DMS153 treated with DMSO at 0.1 percent for 48 hours (cell line): ENCODE measurements at regions not wholly inside any gene's neighbourhood (a gene's known extent, or its start where the extent isn't known, plus 50 kb on each side); places are given as distances from the start of the nearest gene placed in this dataset.
"Not testable (repeated sequence)": the region's sequence is repeated elsewhere in the genome, so short reads cannot be mapped to it uniquely, and the experiment has no call there.

Experiments
- DNase-seq: peaks from one replicate; lab custom pipeline; 2025; ENCODE audit not compliant: unreplicated experiment; lab: John Stamatoyannopoulos, UW

DNA sequence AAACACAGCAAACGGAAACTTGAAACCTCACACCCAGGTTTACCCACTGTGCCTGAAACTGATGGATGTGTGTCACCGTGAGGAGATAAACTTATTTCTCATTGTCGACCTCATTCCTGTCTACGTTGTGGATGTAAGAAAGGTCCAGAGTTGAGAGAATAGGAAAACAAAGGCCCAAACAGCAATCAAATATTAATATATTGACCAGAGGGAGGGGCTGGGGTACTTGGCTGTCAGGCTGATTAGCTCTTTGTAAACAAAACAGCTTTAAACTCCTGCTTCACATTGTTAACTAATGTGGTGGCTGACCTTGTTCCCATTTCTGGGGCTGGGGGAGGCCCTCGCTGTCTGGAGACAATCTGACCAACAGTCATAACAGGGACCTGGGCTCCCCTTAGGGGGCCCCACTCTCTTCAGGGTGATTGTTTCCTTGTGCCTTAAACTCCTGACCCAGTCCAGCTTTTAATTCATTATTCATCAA, 937.6 kb downstream of the MCTP2 start:
- DNase-seq, result no peak

DNA sequence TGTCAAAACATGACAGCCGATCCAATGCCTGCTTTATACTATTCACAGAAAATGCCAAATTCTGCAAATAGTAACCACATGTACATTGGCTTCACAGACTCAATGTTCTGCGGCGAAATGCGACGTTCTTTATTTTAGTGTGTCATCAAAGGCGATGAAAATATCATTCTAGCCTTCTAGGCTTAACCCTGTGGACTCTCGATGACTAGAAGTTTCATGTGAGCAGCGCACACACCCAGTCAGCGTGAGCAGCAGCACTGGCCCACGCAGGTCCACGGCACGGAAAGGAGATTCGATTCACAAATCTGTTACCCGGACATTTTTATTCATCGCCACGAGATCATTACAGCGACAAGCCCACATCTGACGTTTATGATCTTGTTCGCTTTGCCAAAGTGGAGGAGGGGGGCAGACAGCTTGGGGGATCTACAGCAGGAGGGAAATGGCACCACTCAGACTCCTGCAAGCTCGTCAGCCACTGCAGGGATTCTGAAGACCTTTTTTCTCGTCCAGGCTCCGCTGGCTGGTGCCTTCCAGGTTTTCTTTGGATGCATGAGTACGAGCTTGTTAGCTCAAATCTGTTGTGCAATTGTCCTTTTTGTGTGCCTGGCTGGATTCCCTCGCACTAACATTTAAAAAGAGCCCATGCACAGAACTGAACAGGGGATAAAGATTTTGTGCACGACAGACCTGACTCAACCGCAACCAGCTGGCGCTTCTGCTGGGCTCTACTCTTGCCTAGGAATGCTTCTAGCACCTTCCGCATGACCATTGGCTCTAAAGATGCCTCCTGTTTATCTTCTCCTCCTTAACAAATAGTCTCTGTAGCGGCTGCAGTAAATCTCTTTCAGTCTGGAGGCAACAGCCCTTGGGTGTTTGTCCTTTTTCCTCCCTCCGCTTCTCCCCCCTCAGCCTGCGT, 938.4 kb downstream of the MCTP2 start:
- DNase-seq, result no peak

DNA sequence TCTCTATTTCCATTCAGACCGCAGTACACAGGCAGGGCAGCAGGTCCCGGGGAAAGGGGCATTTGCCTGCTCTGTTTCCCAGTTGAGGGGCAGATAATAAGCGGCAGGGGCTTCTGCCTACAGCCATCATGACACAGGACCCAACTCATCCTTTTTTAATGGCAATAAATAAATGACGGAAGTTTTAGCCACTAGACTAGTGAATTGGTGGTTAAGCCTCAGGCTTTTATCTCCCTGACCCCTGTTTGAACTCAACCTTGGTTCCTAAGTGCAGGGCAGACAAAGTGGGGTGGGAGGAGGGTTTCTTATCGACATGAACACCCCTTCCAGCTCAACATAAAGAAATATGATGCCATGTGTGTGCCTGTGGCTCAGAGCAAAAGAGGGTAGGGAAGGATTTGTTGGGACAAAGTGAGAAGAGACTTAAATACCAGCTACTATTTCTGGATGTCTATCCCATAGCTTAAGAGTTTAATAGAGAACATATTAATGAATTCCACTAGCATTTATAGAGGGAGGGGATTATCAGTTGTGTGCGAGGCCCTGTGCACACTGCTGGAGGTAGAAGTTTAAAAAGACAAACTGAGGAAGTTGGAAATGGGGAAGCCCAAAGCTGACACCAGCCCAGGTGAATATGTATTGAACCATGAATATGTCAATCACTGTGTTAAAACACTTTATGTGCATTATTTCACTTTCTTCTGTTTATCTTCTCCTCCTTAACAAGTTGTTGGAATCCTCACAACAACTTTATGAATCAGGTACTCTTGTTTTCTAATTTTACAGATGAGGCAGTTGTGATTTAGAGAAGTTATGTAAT, 939.4 kb downstream of the MCTP2 start:
- DNase-seq, result no peak

DNA sequence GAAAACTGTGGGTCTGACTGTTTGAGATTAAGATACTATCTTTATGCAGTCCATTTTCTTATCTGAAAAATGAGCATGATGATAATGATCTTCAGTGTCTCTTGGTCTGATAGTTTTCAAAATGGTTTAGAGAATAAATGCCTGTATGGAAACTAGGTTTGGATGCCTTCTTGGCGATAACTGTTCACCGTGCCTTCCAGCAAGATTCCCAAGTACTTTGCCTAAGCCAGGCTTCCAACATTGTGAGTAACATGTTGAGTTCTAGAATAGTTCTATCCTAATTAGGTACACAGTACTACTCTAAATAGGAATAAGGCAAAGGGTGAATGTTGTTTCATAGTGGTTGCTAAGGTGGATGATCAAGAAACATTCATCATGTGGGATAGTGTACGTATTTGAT, 940.2 kb downstream of the MCTP2 start:
- no peak for DNase-seq

DNA sequence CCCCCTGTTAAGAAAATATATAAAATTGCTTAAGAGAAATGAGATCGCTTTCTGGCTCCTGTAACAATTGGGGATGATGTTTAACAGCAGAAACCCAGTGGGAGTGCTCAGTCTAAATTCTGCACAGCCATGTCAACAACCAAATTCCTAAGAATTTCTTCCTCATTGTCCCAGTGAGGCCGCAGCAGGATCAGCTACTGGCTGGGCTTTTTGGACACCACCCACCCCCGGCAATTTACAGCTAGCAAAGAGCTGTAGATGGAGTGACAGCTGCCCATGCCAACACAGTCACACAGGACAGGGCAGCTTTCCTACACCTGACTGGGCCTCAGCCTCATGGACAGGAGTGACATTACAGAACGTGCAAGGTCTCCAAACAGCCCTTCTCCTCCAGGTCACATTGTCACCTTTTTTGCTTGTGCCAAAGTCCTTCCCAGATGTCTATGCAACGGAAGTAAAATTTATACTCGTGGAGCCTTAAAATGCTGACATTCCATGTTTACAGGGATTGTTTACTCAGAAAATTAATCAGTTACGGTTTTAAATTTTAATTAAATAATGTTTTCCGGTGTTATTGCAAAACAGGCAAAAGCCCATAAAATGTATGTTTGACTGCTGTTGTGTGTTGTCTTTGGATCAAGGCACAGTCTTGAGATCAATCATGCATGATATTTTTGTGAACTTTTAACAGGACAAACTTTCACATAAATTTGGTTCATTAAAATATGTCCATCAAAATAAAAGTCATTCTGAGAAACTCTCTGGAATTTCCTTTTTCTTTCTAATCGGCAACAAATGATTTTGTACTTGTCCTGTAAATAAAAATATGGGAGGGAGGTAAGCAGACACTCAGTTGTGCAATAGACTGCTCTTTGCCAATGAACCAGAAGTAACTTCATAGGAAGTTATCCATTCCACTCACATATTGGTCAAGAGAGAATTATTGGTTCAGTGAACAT, 943.2 kb downstream of the MCTP2 start:
- no peak for DNase-seq

DNA sequence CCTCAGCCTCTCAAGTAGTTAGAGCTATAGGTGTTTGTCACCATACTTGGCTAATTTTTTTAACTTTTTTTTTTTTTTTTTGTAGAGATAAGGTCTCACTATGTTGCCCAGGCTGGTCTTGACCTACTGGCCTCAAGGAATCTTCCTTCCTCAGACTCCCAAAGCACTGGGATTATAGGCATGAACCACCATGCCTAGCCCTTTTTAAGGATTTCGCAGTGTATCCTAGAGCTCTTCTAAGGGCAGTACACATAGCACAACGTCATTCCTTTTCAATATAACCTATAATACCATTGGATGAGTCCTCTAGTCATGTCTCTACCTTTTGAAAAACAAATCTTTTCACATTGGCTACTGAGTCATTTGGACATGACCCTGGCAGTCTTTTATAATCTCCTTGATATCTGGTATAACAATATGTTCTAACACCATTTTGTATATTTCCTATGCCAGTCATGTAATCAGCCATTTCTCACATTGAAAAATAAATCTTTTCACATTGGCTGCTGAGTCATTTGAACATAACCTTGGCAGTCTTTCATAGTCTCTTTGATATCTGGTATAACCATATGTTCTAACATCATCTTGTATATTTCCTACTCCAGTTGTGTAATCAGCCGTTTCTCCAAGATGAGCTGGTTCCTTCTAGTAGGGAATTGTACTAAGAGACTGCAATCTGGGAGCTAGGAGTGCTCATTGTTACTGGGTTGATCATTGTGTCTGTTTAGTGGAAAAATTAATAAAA, 944.7 kb downstream of the MCTP2 start:
- DNase-seq, result no peak

DNA sequence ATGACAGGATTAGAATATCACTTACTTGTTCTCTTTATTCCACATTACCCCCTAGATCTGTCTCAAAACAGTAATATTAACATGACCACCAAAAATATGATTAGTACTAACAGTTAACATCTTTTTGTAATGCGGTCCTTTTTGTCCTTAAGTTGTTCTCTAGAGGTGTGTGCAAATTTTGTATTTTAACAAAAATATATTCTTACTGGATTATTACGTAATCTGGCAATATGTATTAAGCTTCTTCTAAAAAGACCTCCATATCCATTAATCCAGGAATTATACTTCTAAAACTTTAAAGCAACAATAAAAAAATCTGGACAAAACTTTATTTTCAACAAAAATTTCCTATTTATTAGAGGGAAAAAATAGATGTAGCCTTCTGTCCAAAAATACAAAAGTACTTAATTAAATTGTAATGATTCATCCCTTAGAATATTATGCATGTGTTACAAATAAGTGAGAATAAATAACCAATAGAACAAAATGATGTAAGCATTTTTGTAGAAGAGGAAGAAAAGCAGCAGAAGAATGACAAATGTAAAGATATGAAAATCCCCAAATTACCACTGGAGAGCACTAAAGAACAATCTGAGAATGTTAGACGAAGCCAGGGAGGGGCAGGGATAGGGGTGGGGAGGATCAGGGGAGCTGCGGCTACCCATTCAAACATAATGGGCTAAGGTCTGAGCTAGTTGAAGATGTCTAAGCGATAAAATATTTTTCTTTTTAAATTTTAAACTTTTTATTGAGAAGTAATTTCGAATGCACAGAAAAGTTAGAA, 945.6 kb downstream of the MCTP2 start:
- DNase-seq, result no peak

DNA sequence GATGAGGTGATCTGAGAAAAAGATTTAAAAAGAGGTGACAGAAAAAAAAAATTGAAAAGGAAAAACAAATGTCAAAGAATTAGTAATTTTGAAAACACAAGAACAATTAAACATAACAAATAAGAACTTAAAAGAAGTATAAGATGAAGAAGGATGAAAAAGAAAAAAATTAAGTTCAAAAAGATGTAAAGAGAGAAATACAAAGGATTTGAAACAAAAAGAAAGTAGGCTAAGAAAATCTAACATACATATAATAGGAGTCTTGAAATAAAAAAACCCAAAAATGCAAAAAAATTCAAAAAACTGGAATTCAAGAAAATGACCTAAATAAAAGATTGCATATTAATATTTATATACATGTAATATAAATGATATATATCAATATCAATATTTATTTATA, 949.2 kb downstream of the MCTP2 start:
- DNase-seq, result no peak

DNA sequence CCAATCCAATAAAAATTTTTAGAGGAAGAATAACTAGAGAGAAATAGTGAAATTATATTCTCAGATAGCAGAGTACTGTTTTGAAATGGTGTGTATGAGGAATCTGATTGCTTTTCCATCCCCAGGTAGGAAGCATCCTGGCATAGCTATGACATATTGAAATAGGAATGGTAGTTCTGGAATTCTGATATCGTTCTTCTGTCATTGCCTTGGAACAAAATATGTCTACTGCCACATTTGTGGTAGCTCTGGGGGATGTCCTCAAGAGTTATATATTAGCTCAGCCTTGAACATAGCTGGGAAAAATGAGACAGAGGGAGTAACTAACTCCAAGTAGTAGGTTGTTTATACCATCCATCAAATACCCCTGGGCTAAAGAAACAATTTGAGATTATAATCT, 950.7 kb downstream of the MCTP2 start:
- DNase-seq, result no peak

DNA sequence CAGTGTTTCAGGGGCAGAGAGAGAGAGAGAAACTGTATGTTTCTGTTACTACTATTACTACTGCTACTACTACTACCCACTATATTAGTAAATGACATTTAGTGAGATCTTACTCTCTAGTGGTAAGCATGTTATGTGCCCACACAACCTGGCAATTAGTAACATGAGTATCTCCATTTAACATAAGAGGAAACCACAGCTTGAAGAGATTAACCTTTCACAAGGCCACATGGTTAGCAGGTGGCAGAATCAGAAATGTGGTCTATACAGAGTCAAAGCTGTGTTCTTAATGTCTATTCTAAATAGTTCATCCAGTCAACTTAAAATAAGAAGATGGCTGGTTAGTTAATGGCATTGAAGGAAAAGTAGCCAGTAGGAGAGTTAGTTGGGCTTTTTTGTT, 961.6 kb downstream of the MCTP2 start:
- no peak for DNase-seq

DNA sequence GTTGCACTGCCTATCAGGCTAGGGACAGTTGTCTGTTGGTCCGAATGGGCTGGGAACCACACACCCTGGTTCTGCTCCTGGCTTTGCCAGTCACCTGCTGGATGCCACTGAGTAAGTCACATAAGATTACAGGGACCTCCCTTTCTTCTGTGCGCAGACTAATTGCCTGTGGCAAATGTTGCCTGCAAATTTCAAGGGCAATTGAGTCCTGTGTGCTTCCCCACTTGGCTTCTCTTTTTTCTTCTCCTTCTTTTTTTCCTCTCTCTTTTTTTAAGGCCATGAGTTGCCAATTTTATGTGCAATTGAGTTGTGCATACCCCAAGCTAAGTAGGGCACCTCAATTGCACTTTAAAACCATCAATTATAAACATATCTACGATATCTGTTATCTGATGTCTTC, 963.4 kb downstream of the MCTP2 start:
- DNase-seq, result no peak

DNA sequence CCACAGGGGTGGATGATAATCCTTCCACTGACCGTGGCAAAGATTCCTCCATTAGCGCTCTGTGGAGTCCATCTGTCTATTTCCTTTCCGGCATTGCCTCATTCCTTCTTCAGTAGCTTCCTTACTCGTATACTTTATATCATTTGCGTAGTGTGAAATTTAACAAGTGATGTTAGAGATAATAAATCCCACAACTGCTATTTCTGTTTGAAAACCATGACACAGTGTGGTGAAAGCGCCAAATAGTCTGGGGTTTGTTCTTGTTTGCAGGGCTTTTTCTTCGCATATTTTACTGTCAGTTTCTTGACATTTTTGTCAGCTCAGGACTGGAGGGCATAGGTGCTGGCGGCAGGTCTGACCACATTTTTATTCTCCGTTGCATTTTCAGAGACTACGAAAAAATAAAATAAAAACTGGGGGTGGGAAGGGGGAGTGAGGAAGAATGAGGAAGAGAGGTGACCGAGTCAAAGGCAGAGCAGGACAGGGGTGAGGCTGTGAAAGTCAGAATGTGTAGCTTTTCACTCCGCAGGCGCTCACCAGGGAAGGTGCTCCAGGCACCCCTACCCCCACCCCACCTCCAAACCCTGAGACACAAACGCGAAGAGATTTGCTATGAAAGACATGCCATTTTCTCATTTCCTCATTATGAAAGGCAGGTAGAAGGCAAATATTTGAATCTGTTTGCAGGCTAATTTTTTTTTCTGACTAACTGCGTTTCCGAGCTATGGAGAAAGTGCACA, 965.0 kb downstream of the MCTP2 start:
- DNase-seq, result no peak

DNA sequence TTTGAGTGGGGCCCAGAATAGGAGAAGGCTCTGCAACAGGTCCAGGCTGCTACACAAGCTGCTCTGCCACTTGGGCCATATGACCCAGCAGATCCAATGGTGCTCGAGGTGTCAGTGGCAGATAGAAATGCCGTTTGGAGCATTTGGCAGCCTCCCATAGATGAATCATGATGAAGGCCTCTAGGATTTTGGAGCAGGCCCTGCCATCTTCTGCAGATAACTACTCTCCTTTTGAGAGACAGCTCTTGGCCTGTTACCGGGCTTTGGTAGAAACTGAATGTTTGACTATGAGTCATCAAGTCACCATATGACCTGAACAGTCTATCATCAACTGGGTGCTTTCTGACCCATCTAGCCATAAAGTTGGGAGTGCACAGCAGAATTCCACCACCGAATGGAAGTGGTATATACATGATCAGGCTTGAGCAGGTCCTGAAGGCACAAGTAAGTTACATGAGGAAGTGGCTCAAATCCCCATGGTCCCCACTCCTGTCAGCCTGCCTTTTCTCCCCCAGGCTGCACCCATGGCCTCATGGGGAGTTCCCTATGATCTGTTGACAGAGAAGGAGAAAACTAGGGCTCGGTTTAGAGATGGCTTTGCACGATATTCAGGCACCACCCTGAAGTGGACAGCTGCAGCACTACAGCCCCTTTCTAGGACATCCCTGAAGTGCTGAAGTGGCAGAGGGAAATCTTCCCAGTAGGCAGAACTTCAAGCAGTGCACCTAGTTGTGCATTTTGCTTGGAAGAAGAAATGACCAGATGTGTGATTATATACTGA, 971.4 kb downstream of the MCTP2 start:
- DNase-seq, result no peak

DNA sequence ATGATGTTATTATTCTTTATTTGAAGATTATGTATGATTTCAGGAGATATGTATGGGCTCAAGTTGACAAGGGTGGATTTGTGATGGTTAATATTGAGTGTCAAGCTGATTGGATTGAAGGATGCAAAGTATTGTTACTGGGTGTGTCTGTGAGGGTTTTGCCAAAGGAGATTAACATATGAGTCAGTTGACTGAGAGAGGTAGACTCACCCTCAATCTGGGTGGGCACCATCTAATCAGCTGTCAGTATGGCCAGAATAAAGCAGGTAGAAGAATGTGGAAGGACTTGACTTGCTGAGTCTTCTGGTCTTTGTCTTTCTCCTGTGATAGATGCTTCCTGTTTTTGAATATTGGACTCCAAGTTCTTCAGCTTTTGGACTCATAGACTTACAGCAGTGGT, 973.7 kb downstream of the MCTP2 start:
- DNase-seq, result no peak

DNA sequence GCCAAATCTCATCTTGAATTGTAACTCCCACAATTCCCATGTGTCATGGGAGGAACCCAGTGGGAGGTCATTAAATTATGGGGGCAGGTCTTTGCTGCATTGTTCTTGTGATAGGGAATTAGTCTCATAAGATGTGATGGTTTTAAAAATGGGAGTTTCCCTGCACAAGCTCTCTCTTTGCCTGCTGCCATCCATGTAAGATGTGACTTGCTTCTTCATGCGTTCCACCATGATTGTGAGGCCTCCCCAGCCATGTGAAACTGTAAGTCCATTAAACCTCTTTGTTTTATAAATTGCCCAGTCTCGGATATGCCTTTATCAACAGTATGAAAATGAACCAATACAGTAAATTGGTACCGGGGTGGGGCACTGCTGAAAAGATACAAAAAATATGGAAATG, 974.5 kb downstream of the MCTP2 start:
- DNase-seq, result not testable (repeated sequence)

DNA sequence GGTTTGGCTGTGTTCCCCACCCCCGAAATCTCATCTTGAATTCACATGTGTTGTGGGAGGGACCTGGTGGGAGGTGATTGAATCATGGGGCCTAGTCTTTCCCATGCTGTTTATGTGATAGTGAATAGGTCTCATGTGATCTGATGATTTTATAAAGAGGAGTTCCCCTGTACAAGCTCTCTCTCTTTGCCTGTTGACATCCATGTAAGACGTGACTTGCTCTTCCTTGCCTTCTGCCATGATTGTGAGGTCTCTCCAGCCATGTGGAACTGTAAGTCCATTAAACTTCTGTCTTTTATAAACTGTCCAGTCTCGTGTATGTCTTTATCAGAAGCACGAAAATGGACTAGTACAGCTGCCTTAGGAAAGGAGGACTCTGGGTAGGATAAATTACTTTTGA, 976.7 kb downstream of the MCTP2 start:
- no peak for DNase-seq

DNA sequence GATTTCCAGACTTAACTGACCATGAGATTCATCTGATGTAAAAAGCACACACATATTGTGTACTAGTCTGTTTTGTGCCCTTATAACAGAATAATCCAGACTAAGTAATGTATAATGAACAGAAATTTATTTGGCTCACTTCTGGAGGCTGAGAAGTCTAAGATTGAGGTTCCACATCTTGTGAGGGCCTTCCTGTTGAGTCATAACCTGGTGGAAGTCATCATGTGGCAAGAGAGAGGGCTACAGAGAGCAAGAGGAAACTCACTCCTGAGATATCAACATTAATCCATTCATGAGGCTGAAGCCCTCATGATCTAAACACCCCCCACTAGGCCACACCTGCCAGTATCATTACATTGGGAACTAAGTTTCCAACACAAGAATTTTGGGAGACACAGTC, 977.6 kb downstream of the MCTP2 start:
- DNase-seq, result no peak

DNA sequence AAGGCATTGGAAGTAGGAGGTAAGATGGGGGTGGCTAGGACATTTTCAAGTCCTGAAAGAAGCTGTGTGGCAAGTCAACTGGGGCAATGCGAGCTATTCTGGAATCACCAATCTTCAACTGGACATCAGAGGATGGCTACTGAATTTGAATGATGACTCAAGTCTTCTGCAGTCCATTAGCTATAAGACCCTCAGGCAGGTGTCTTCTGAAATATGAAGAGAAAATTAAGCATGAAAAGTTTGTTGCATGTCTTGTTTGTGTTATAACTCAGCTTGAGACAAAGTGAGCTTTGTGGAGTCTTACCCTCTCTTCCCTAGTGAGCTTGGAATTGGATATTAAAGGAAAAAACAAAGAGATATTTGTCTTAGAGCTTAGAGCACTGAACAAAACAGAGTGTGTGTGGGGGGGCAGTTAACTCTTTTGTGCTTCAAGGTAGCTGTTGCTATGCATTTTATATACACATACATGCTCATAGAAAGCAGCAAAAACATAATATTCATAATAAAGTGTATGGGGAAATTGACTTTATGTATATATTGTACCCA, 979.1 kb downstream of the MCTP2 start:
- no peak for DNase-seq
